ENCODE measurements at regions not wholly inside any gene's neighbourhood (a gene's known extent, or its start where the extent isn't known, plus 50 kb on each side); places are given as distances from the start of the nearest gene placed in this dataset.
"Not testable (repeated sequence)": the region's sequence is repeated elsewhere in the genome, so short reads cannot be mapped to it uniquely, and the experiment has no call there.

DNA sequence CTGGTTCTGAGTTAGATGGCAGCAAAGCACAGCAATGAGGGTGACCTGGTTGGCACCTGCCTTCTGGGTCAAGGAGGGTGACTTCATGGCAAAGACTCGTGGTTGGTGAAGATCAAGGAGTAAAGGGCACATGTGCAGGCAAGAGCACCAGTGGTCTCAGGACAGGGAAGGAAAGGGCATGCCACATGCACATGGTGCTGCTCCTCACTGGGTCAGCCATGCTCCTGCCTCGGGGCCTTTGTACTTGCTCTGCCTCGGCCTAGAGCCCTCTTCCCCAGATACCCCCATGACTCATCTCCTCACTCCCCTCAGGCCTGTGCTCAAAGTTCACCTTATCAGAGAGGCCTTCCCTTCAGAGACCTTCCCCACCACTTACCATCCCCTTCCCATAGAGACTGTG, 106.7 kb upstream of the KDM7A start:
- DNase-seq: no peak

DNA sequence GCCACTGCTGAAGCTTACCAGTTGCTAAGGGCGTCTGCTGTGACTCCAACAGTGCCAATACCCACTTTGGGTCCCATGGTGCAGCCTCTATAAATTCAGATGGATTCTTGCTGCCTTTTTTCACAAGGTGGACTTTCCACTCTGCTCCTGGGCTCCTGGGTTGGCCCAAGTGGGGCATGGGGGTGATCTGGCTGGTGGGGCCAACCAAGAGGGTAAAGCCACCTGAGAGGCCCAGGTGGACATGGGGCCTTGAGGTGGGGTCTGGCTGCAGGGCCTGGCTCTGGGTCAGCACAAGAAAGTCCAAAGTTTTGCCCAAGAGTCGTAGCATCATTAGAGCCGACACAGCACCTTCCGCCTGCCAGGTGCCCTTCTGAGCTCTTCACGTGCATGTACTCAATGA, 105.2 kb upstream of the KDM7A start:
- DNase-seq: no peak

DNA sequence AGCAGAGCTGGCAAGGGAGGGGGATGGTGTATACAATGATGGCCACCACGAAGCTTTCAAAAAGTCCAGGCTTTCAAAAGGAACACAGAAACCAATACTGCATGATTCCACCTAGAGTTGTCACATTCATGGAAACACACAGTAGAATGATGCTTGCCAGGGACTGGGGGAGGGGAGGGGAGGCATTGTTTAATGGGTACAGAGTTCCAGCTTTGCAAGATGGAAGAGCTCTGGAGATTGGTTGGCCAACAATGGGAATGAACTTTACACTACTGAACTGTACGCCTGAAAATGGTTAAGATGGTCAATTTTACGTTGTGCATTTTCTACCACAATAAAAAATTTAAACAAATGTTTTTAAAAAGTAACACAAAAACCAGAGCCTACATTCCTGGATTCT, 104.5 kb upstream of the KDM7A start:
- no peak for DNase-seq

DNA sequence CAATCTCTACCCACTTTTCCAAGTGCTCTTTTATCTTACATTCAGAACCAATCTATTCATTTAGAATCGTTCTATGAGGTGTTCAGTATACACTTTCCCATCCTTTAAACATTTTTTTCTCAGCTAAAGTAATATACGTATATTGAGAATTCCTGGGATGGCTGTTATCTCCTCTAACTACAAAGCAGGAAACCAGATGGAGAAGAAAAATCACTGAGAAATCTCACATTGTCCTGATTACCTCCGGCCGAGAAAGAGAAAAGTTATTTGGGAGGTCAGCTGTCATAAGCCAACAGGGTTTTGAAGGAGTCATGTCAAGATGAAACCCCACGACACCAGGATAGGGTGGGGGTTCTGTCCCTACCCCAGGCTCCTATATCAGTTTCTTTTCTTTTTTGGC, 99.2 kb upstream of the KDM7A start:
- no peak for DNase-seq

DNA sequence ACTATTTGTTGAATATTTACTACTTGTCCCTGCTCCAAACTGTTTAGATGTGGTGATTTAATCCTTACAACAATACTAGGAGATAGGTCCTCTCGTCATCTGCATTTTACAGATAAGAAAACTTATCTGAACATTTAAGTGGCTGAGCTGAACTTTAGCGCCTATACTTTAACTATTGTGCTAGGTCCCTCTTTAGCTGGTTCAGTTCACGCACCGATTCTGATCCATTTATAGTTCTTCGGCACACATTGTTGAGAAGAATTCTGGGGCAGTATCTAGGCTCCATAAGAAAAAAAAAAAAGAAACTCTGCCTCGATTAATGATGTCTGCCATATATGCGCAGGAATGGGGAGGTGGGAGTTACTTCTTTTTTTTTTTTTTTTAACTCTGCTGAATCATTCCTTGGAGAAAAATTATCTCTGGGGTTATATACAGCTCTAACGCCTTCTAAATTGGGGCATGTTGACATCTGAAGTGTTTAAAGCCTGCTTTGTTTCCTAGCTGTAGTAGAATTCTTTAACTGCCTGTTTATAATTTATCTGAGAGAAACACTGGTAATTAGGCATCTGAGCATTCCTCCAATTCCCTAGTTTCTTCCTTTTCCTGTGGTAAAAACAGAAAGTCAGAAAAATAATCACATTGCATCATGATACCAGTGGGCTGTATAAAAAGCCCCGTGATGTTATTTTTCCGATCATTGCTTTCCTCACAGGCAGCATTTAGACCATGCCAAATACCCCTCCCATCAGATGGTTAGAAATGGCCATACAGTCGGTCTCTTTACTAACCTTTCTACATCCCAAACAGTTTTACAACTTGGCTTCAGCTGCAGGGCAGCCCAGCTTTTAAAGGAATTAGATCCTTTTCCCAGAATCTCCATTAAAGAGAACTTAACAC, 98.5 kb upstream of the KDM7A start:
- DNase-seq: no peak

DNA sequence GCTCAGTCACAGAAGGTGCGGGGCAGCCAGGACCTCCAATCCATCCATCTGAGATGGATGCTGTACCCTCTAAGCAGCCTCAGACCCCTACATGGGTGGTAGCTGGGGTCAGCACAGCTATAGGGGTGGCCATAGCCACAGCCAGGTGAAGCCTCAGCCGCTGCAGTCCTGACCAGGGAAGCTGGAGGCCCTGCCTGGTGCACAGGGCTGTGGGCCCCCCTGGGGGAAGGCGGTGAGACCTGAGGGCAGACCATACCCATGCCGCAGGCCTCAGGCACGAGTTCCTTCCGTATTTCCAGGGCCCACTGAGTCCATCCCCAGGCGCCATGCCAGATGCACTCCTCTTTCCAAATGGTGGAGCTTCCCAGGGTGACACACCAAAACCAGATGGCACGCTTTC, 96.6 kb upstream of the KDM7A start:
- no peak for DNase-seq

DNA sequence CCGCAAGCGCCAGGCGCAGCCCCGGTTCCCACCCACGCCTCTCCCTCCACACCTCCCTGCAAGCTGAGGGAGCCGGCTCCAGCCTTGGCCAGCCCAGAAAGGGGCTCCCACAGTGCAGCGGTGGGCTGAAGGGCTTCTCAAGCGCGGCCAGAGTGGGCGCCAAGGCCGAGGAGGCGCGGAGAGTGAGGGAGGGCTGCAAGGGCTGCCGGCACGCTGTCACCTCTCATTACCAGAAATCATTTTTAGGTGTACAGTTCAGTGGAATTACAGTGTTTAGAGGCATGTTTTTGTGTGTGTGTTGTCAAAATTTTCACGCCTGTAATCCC, 94.8 kb upstream of the KDM7A start:
- not testable (repeated sequence) for DNase-seq

DNA sequence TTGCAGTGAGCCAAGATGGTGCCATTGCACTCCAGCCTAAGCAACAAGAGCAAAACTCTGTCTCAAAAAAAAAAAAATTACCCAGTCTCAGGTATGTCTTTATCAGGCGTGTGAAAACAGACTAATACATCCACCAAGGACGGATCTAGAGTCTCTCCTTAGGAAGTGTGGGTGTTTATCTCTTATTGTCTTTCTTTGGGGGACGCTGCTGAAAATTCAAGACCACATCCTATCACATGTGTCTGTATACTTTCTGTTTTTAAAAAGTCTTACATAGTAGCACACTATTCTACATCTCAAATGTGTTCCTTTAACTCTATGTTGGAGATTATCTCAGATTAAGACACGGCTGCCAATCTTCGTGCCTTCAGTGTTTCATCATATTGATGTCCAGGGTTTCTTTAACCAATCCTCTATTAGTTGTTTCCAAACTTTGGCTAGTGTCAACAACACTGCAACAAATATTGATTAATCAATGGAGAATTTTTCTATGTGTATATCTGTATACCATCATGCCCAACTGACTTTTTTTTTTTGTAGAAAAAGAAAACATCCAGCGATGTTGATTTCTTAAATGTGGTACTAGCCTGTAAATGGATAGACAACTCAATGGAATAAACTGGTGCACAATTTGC, 92.3 kb upstream of the KDM7A start:
- no peak for DNase-seq

DNA sequence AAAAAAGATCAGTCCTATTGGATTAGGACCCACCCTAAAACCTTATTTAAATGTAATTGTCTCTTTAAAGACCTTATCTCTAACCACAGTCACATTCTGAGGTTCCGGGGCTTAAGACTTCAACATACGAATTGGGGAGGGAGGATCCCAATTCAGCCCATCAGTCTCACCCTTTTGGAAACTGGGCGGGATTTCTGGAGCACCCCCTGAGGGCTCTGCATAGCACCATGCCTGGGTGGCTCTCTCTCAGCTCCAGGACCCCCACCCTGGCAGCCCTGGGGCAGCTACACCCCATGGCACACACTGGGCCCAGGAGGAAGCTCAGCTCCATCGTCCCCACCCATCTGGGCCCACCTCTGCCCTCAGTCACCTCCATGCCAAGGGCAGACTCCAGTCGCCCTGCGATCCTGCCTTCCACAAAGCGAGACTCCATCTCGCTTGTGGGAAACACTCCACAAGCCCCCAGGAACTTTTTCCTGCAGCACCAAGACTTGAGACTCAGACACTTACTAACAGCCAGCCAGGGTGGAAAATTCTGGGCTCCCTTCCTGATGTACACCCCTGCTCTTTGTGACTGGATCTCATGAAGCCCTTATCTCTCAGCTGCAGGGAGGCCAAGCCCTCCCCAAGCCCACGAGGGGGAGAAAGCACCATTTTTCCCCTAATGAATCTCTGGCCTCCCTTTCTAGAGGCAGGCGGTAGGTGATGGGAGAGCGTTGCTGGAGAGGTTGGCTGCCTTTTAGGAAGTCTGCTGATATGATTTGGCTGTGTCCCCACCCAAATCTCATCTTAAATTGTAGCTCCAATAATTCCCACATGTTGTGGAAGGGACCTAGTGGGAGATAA, 90.8 kb upstream of the KDM7A start:
- DNase-seq: no peak

DNA sequence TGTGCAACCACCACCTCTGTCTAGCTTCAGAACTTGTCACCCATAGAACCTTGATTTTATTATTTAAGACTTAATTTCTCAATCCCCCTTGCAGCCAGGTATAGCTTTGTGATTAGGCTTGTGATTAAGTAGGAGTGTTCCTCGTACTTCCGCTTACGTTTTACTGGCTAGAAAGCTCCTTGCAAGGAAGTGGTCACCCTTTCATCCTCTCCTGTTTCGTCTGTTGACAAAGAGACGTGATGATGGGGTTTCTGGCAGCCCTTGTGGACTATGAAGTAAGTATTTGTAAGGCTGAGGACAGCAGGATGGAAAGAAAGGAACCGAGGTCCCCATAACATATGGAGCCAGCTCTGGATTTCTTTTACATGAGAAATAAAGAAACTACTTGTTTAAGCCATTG, 86.5 kb upstream of the KDM7A start:
- DNase-seq: no peak

DNA sequence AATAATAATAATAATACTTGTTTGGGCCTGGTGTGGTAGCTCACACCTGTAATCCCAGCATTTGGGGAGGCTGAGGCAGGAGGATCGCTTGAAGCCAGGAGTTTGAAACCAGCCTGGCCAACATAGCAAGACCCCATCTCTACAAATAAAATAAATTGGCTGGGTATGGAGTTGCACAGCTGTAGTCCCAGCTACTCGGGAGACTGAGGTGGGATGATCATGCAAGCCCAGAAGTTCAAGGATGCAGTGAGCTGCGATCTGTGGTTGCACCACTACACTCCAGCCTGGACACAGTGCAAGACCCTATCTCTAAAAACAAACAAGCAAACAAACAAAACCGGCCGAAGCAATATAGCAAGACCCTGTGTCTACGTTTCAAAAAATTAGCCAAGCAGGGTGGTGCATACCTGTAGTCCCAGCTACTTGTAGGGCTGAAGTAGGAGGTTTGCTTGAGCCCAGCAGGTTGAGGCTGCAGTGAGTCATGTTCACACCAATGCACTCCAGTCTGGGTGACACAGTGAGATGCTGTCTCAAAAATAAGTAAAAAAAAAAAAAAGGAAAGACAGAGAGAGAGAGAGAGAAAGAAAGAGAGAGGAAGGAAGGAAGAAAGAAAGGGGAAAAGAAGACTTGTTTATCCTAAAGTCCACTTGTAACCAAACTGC, 85.6 kb upstream of the KDM7A start:
- DNase-seq: no peak

DNA sequence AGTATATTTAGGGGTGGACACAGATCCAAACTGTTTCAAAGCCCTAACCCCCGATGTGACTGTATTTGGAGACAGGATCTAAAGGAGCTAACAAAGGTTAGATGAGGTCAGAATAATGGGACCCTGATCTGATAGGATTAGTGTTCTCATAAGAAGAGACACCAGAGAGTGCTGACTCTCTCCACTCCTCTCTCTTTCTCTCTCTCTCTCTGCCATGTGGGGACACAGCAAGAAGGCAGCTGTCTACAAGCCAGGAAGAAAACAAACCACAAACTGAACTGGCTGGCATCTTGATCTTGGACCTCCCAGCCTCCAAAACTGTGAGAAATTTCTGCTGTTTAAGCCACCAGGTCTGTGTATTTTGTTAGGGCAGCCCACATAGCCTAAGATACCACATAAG, 84.7 kb upstream of the KDM7A start:
- DNase-seq: no peak

DNA sequence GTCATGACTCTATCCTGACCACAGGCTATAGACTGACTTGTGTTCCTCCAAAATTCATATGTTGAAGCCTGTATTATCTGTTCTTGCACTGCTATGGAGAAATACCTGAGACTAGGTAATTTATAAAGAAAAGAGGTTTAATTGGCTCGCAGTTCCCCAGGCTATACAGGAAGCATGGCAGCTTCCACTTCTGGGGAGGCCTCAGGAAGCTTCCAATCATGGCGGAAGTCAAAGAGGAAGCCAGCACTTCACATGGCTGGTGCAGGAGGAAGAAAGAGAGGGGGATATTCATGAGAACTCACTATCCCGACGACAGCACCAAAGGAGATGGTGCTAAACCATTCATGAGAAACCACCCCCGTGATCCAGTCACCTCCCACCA, 84.3 kb upstream of the KDM7A start:
- no peak for DNase-seq

DNA sequence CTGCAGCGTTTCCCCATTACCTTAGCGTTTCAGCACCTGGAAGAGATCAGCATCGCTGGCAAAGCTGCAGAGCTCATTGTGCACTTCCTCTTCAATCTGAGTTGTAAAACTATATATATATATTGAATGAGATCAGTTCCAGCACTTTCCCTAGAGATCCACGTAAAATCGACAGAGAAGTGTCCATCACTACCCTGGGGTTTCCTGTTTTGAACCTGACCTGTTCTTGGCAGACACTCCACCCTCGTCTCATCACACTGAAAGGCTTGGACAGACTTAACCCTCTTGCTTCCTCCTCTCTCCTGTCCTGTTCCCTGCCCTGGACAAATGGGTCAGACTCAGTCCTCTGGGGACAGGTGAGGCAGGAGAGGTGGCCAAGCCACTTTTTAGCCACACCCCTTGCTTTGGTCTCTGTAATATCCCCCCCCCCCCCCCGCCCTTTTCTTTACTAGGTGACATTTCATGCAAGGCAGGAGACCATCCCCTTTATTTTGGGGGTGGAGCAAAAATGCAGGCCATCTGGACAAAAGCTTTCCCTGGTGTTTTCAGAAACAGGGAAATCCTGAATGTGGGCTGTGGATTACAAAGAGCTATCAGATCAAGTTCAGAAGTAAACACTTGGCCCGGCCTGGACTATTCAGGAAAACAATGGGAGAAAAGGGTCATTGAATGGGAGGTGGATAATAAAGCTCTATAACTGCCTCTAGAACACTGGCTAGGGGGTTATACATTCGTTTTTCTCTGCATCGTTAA, 83.7 kb upstream of the KDM7A start:
- no peak for DNase-seq

DNA sequence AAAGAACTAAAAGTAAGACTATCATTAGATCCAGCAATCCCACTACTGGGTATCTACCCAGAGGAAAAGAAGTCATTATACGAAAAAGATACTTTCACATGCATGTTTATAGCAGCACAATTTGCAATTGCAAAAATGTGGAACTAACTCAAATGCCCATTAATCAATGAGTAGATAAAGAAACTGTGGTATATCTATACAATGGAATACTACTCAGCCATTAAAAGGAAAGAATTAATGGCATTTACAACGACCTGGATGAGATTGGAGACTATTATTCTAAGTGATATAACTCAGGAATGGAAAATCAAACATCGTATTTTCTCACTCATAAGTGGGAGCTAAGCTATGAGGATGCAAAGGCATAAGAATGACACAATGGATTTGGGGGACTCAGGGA, 80.5 kb upstream of the KDM7A start:
- DNase-seq: not testable (repeated sequence)

DNA sequence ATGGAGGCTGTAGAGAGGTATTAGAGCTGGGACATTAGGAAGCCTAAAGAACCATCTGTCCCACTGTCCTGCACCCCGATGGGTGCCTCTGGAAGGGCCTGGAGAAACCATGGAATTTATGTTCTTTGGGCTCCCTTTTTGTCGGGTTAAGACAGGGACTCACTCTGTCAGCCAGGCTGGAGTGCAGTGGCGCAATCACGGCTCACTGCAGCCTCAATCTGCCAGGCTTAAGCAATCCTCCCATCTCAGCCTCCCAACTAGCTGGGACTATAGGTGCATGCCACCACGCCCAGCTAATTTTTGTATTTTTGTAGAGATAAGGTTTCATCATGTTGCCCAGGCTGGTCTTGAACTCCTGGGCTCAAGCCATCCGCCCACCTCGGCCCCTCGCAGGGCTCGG, 78.2 kb upstream of the KDM7A start:
- DNase-seq: not testable (repeated sequence)

DNA sequence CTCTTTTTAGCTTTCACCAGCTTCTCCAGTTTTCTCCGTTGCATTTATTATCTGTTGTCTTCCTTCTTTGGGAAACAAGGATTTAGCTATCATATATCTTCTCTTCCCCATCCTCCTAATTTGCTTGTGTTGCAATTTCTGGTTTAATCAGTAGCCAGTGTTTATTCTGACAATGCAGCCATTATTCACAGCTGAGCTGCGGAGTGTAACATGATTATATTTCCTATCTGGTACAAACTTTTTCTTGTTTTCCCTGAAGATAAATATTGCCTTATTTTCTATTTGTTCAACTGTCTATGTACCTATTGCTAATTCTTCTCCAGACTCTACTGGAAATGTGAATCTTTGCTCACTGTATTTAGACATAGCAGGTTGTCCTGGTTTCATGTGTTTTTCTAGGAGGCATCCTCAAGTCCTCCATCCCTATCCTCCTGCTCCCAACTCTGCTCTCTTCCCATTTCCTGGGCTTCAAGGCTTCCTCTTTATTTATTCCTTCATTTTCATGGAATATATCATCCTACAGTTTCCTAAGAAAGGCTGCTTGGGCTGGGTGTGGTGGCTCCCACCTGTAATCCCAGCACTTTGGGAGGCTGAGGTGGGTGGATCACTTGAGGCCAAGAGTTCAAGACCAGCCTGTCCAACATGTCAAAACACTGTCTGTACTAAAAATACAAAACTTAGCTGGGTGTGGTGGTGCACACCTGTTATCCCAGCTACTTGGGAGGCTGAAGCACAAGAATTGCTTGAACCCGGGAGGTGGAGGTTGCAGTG, 72.4 kb upstream of the KDM7A start:
- DNase-seq: no peak

DNA sequence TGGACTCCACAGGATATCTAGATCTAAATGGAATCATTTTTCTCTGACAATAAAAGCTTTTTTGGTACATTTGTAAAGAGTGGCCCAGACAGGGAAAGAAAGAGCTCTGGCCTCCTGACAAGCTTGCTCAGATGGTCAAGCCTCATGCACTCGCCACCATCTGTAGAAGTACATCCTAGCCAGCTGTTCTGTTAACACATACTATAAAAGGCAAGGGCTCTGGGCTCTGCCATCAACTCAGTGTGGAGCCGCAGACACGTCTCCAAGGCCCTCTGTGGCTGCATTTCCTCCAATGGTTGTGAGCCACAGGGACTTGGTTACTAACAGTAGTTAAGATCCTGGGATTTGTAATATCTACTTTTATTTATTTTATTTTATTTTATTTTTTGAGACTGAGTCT, 70.8 kb upstream of the KDM7A start:
- no peak for DNase-seq

DNA sequence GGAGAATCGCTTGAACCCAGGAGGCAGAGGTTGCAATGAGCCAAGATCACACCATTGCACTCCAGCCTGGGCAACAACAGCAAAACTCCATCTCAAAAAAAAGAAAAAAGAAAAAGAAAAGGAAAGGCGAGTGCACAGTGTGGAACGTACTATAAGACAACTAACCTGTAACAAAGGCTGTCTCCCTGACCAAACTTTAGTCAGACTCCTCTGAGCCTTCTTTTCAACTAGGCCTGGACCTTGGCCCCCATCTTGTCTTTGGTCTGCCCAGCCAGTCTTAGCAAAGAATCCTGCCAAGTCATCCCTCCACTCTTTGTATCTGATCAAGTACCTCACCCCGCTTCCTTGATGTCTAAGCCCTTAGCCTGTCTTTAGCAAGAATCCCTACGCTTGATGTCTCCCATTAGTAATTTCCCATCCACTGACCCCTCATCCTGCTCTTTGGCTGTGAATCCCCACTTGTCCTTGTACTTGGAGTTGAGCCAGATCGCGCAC, 68.9 kb upstream of the KDM7A start:
- DNase-seq: no peak

DNA sequence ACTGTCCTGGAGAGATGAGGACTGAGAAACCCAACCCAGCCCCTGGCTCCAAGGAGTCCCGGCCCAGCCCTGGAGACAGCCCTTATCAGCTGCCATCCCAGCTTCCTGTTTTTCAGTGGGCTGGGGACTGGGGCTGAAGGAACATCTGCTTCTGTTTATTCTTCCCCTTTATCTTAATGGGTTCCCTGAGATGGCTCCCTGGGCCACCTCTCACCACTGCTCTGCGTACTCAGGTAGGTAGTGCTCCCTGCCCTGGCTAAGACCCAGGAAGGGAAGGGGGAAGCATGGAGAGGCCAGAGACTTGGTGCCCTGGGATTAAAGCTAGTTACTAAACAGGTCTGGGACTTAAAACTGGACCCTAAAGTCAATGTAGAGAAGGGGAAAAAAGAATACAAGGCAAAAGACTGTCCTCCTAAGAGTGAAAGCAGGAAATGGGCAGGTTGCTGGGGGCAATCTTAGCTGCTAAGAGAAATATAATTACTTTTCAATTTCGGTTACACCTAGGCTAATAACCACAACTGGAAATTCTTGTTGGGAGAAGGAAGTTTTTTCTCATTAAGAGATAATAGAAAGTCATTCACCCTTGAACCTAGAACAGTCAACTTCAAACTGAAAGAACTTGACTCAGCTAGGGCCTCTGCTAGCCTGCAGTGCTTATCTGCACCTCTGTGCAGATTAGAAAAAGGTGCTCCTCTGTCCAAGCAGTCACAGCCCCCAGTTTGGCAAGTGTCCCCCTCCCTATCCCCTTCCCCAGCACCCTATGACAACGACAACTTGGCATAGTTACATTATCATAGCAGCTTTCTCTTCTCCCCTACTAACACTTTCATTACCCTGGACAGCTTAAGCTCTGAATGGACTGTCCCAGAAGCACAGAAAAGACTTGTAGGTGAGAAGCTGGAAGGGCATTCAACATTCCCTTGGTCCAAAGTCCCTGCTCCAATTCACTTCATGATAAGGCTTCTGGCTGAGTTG, 65.6 kb upstream of the KDM7A start:
- DNase-seq: no peak

DNA sequence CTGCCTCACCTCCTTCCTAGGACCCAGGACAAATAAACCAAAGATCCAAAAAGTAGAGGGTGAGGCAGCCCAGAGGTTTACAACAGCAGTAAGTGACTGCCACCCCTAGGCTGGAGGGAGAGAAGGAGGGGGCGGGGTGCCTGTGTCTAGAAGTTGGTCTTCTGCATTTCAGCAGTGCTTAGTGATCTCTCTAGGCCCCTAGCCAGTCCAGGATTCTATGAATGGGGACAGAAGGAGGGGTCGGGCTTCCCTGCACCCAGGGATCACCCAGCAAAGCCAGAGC, 62.8 kb upstream of the KDM7A start:
- DNase-seq: no peak

Data from NCI-H2081 treated with DMSO at 0.1 percent for 48 hours (cell line).